Osteocyte (in vitro differentiated cells): ENCODE measurements at regions not wholly inside any gene's neighbourhood (a gene's known extent, or its start where the extent isn't known, plus 50 kb on each side); places are given as distances from the start of the nearest gene placed in this dataset.

Experiments used
- DNase-seq: peaks from one replicate; pipeline ENCODE4 v3.0.0; 2021; ENCODE audit warnings: mixed read lengths; ENCODE audit not compliant: unreplicated experiment; ENCODE audit errors: extremely low spot score
- H3K27ac Mint-ChIP-seq: one replicate; pipeline ENCODE4 v1.8.0; 2021; ENCODE audit warnings: mild to moderate bottlenecking, mixed read lengths; ENCODE audit not compliant: unreplicated experiment
- H3K27me3 Mint-ChIP-seq: one replicate; pipeline ENCODE4 v1.8.0; 2021; ENCODE audit warnings: mixed read lengths; ENCODE audit not compliant: unreplicated experiment
- H3K36me3 Mint-ChIP-seq: one replicate; pipeline ENCODE4 v1.8.0; 2021; ENCODE audit warnings: mixed read lengths; ENCODE audit not compliant: unreplicated experiment
- H3K4me1 Mint-ChIP-seq: one replicate; pipeline ENCODE4 v1.8.0; 2021; ENCODE audit warnings: mixed read lengths; ENCODE audit not compliant: unreplicated experiment
- H3K4me3 Mint-ChIP-seq: one replicate; pipeline ENCODE4 v1.8.0; 2021; ENCODE audit warnings: mild to moderate bottlenecking, moderate library complexity, mixed read lengths; ENCODE audit not compliant: unreplicated experiment
- H3K9me3 Mint-ChIP-seq: one replicate; pipeline ENCODE4 v1.8.0; 2021; ENCODE audit warnings: mixed read lengths; ENCODE audit not compliant: unreplicated experiment
- CTCF ChIP-seq: fragments of 200-600 bp; sonication (generic); IDR thresholded peaks from 2 replicates; pipeline ENCODE4 v1.5.0; 2021; ENCODE audit warnings: antibody characterized with exemption, mild to moderate bottlenecking, moderate library complexity

DNA sequence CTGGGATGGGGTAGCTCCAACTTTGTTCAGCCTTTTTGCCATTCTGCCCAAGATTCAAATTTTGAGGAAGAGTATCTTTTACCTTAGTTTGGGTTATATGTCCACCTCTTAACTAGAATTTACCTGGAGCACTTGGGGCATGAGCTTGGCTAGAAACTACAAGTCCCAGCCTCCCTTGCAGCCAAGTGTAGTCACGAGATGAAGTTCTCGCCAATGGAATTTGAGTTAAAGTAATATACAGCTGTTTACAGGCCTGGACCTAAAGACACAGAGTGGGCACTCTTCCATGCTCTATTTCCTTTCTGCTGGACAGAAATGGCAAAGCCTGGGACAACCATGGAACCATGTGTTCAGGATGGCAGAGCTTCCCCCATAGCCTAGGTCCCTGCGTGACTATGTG, 233.6 kb upstream of the GATB start:
- no peak for TF ChIP-seq CTCF
- Mint-ChIP-seq H3K27ac (no peak overlapping the region), H3K4me1 (no peaks in the 10 kb centered on the region), H3K9me3 (no peaks in the 10 kb centered on the region), H3K36me3 (no peaks in the 10 kb centered on the region), H3K27me3 (peaks cover 3% of the 10 kb centered on the region), H3K4me3 (no peak overlapping the region)
- DNase-seq, result no peak

DNA sequence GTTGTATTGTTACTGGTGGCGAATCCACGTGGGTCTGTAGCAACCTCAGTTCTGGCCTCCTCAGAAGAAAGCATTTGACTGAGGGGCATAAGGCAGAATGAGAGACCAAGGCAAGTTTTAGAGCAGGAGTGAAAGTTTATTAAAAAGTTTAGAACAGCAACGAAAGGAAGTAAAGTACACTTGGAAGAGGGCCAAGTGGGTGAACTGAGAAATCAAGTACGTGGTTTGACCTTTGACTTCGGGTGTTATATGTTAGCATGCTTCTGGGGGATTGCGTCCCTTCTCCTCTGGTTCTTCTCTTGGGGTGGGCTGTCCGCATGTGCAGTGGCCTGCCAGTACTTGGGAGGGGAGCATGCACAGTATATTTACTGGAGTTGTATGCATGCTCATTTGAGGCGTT, 232.7 kb upstream of the GATB start:
- TF ChIP-seq CTCF, result no peak
- H3K4me1 Mint-ChIP-seq, result no peaks in the 10 kb centered on the region
- H3K9me3 Mint-ChIP-seq, result no peaks in the 10 kb centered on the region
- peaks cover 3% of the 10 kb centered on the region for H3K27me3 Mint-ChIP-seq
- no peak overlapping the region for H3K4me3 Mint-ChIP-seq
- DNase-seq, result no peak
- no peaks in the 10 kb centered on the region for H3K36me3 Mint-ChIP-seq
- no peak overlapping the region for H3K27ac Mint-ChIP-seq

- no peak for TF ChIP-seq CTCF
- H3K4me3 Mint-ChIP-seq, result no peak overlapping the region
- H3K27ac Mint-ChIP-seq, result no peak overlapping the region
- H3K9me3 Mint-ChIP-seq, result no peaks in the 10 kb centered on the region
- H3K4me1 Mint-ChIP-seq, result no peaks in the 10 kb centered on the region
- DNase-seq, result no peak
- H3K36me3 Mint-ChIP-seq, result no peaks in the 10 kb centered on the region
- H3K27me3 Mint-ChIP-seq, result peaks cover 3% of the 10 kb centered on the region
These were observed 231.7 kb upstream of the GATB start for GRCh38 chr4:151992332-151993154.

DNA sequence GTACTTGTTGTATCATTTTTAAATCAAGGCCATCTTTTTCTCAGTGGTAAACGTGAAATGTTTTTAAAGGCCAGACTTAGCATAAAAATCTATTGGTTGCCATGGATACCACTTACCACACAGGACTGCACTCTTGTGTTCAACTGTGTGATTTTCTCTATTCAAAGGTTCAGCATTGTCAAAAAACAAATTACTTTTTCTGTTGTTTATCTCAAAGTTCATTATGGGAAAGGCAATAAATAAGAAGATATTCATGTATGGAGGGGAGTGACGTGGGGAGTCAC, 231.0 kb upstream of the GATB start:
- Mint-ChIP-seq H3K9me3 (no peaks in the 10 kb centered on the region), H3K4me1 (no peaks in the 10 kb centered on the region), H3K27ac (no peak overlapping the region), H3K4me3 (no peak overlapping the region), H3K36me3 (no peaks in the 10 kb centered on the region), H3K27me3 (peaks cover 3% of the 10 kb centered on the region)
- TF ChIP-seq CTCF, result no peak
- no peak for DNase-seq

GRCh38 chr4:151991001-151991883, 230.4 kb upstream of the GATB start:
- peaks cover 3% of the 10 kb centered on the region for H3K27me3 Mint-ChIP-seq
- no peaks in the 10 kb centered on the region for H3K4me1 Mint-ChIP-seq
- no peak overlapping the region for H3K27ac Mint-ChIP-seq

More at GRCh38 chr4:151991001-151991883, 230.4 kb upstream of the GATB start:
- no peak for TF ChIP-seq CTCF
- no peaks in the 10 kb centered on the region for H3K9me3 Mint-ChIP-seq
- H3K36me3 Mint-ChIP-seq, result no peaks in the 10 kb centered on the region
- DNase-seq, result no peak
- H3K4me3 Mint-ChIP-seq, result no peak overlapping the region
